Stimulated activated CD8-positive, alpha-beta memory T cell treated with anti-CD3 and anti-CD28 coated beads, Interleukin-2, amount 100 ng/mL, for 48 hours (primary cell): ENCODE measurements at regions not wholly inside any gene's neighbourhood (a gene's known extent, or its start where the extent isn't known, plus 50 kb on each side); places are given as distances from the start of the nearest gene placed in this dataset.
"Not testable (repeated sequence)": the region's sequence is repeated elsewhere in the genome, so short reads cannot be mapped to it uniquely, and the experiment has no call there.

Source experiments
- DNase-seq, 2 donors: peaks; one replicate each; pipeline ENCODE4 v3.0.0-alpha.2; 2020; ENCODE audit warnings: low read depth in 2 of 2

GRCh38 chr13:53379485-53379884 is 350.9 kb downstream of the OLFM4 start:
- DNase-seq, result no peak

DNA sequence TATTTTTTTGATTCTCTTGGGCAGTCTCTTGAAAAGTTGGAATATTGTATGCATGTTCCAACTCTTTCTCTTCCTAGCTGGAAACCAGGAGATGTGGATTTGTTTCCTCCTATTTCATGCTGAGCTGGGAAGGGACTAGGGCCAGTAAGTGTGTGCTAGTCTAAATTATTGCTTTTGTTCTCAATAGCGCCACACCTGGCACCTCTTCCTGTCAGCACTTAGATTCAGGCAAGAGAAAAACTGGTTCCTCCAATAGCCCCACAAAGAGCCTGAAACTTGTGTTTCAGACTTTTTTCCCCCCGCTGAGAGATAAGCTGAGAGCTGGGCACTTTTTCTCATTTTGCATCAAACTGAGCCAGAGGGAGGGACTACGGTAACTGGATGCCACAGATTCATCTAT is 353.4 kb downstream of the OLFM4 start:
- DNase-seq, result no peak

- DNase-seq, result no peak
Measured at GRCh38 chr13:53398051-53398450, 369.4 kb downstream of the OLFM4 start.

- DNase-seq, result no peak
Measured at GRCh38 chr13:53405616-53406015, 377.0 kb downstream of the OLFM4 start.

DNA sequence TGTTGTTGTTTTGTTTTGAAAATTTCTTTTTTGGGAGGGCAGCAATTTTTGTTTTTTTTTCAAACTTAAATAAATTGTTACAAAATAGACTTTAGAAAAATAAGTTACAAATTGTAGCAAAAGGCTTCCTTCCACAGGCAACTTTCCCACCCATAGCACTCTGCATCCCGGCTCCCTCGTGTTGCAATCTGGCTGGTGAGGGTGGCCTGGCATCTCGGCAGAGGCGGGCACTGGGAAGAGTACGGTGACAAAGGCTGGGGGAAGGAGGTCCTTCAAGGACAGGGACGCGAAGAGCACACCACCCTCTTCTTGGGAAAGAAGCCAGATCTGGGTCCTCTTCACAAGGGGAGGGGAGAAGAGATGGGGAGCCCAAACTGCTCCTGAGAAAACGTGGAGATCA is 379.7 kb downstream of the OLFM4 start:
- no peak for DNase-seq

GRCh38 chr13:53408847-53409568 is 380.4 kb downstream of the OLFM4 start:
- DNase-seq, result no peak

DNA sequence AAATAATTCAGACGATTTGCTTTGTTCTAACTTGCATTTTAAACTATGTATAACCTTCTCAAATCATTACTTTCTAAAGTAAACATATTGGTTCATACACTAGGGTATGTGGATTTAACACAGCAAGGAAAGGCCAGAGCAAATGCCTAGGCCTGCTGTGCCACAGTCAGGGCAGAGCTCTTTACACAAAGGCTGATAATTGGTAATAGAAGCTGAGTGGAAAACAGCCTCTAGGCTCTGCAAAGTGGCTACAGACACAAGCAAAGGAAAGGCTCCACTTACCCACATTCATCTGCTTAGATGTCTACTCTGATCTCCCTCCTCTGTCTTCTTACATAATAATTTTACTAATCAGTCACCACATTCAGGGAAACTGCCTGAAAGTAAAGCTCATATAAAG is 382.9 kb downstream of the OLFM4 start:
- no peak for DNase-seq

DNA sequence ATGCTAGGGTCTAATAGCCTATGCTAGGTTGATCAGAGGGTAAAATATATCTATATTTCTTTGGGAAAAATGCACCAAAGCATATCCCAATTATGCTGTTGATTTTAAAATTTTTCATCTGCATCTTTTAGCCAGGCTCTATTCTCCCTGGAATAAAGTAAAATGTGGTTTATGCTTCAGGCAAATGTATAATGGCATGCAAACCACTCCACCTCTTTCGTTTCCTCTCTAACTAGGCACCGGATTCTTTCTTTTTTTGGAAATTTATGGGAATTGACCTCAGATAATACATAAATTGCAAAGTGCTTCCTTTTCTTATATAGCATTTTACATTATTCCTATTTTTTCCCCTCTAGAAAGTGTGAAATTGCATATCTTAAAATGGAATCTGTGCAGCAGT is 386.5 kb downstream of the OLFM4 start:
- DNase-seq, result no peak

GRCh38 chr13:53417601-53418000 is 389.0 kb downstream of the OLFM4 start:
- DNase-seq, result no peak

GRCh38 chr13:53422415-53422814 is 393.8 kb downstream of the OLFM4 start:
- DNase-seq, result no peak

DNA sequence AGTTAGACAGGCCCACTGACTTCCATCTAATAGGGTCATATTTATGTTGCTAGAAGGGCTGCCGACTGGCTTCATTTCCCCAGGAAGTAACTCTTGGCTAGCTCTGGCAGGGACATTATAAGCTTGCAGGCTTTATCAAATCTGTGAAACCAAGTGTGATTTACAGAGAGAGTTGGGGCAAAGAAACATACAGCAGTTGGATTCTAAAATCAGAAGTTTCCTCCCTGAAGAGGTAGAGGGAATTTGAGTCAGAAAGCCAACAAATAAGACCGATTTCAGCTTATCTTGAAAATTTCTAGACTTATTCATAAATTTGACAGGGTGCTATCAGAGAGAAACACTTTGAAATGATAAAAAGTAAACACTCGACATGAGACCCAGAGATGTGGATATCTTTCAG is 407.8 kb downstream of the OLFM4 start:
- no peak for DNase-seq

DNA sequence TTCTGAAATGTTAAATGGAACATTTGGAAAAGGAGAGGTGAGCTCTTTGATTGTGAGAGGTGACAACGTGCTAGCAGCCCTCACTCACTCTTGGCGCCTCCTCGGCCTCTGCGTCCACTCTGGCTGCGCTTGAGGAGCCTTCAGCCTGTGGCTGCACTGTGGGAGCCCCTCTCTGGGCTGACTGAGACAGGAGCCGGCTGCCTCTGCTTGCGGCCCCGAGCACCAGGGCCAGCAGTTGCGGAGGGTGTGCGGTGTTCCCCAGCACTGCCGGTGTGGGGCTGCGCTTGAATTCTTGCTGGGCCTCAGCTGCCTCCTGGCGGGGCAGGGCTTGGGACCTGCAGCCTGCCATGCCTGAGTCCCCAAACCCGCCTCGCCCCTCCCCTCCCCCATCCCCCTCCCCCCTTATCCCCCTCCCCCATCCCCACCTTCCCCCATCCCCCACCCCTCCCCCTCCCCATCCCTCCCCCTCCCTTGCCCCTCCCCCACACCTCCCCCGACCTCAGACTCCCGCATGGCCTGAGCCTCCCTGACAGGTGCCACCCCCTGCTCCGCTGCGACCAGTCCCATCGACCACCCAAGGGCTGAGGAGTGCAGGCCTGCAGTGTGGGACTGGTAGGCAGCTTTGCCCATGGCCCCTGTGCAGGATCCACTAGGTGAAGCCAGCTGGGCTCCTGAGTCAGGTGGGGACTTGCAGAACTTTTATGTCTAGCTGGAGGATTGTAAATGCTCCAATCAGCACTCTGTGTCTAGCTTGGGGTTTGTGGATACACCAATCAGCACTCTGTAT is 411.0 kb downstream of the OLFM4 start:
- no peak for DNase-seq

DNA sequence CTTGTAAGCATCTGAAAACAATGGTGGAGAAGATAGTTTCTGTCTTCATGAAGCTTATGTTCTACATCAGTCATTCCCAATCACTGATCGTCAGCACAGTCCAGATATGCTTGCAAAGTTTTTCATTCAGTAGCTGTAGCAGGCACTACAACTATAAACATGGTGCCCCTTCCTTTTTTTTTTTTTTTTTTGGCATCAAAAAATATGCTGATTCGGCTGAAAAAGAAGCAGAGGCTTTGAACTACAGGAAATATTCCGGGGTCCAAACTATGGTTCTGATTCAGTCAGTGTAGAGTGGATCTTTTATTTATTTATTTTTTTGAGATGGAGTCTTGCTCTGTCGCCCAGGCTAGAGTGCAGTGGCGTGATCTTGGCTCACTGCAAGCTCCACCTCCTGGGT is 414.4 kb downstream of the OLFM4 start:
- DNase-seq, result no peak

GRCh38 chr13:53445686-53446085 is 417.1 kb downstream of the OLFM4 start:
- DNase-seq, result no peak

DNA sequence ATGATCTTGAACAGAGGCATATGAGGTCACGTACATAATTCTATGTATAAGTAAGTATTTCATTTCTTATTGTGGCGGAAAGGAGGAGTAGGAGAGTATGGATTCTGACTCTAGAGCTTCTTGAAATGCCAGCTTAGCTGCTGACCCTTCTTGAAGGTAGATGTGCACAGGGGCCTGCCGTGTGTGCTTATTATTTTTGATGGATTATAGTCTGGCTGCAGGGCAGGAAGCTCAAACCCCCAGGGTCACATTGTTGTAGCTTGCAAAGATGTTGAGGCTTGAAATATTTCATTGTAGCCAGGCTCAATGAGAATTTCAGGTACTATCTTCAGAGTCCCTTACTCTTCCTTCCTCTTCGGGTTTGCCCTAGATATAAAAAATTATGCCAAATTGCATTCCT is 418.8 kb downstream of the OLFM4 start:
- no peak for DNase-seq

DNA sequence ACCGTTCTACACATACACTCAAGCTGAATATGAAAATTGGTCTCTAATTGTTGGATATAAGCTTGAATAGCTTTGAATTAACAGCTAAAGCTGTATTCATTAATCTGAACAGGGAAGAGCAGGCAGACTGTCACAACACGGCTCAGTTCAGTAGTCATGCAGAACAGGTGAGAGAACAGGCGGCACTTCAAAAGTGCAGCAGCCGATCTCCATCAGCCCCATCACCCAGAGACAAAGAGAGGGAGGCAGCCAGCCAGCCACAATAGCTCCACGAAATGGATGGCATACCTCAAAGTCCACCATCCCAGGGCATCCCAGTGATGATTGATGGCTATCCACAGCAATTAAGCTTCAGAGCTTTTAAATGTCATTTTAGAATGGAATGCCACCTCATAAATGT is 419.2 kb downstream of the OLFM4 start:
- no peak for DNase-seq

GRCh38 chr13:53452263-53452808 is 423.7 kb downstream of the OLFM4 start:
- not testable (repeated sequence) for DNase-seq

- no peak for DNase-seq
Measured at GRCh38 chr13:53460796-53461195, 432.2 kb downstream of the OLFM4 start.

DNA sequence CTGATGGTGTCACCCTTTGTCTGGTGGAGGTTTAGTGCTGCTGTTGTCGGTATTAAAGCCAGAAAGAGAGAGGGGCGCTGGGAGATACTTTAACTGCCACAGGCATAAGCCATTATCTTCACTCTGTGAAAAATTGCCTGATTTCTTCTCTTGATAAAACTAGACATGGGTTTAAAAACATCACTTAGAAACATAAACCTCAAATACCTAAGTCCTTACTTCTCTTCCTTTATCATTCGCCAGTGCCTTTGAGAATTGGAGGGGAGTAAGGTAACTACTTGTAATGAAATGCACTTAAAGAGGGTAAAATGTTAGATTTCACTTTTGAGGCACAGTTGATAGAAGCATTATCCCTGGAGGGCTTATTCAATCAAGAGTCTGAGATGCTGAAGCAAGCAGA is 434.5 kb downstream of the OLFM4 start:
- no peak for DNase-seq

DNA sequence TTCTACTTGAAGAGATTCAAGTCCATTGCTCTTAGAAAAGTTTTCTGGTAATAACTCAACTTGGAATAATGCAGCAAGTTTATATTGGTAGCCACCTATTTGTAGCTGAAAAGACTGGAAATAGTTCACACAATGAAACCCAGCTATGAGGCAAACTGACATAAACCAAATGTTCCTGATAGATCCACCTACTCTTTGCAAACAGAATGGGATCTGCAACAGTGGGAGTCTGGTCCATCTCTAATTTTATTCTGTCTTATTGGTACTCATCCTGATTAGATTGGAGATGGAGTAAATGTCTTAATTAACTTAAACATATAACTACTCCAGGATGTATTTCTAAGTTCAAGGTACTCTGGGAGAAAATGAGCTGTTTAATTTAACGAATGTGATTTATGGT is 438.0 kb downstream of the OLFM4 start:
- no peak for DNase-seq

- DNase-seq, result no peak
Measured at GRCh38 chr13:53473397-53473796, 444.8 kb downstream of the OLFM4 start.

DNA sequence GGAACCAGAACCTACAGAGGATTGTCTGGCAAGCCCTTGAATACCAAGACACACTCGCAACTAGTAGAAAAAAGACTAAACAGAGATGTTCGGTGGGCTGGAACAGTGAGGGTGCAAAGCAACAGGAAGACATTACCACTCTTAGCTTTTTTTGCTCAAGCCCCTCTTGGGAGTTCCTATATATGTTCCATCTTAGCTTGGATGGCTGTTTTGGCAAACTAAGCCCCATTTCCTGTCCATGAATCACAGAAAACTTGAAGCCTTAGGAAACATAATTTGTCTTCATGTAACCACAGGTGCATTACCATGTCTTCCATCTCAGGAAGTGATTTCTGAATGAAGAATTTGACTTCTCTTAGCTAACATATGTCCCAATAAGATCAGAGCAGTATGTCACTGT is 446.3 kb downstream of the OLFM4 start:
- no peak for DNase-seq

DNA sequence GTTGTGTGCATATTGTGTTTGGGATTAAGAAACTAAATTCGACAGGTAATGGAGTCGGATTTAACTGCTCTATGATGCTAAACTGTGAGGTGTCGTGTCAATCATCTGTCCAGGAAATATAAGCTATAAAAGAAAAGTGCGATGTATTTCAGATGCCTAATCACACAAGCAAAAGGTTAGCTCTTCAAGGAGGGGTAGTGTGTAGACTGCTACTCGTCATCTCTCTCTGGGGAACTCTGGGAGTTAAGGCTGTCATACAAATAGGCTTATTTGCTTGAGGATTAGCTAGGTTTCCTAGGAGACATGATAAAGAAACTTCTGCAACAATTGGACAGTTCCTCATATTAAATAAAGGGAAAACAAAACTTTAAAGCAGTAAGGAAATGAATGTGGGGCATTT is 462.1 kb downstream of the OLFM4 start:
- DNase-seq, result no peak
